Psoas muscle (tissue), 7 donors: ENCODE measurements at regions not wholly inside any gene's neighbourhood (a gene's known extent, or its start where the extent isn't known, plus 50 kb on each side); places are given as distances from the start of the nearest gene placed in this dataset.

Experiments used
- ATAC-seq, 4 donors: fragments of 200-7000 bp; cut with Tn5 transposase; one replicate each; pipeline ENCODE4 v1.9.1; 2020; ENCODE audit warnings: moderate library complexity in 3 of 4, mild to moderate bottlenecking in 2 of 4
- DNase-seq, 2 donors: peaks; one replicate each; pipeline ENCODE4 v3.0.0-alpha.2; 2020
- H3K27ac ChIP-seq: fragments of 200-600 bp; one replicate; pipeline ENCODE4 v1.8.0; 2022
- H3K27me3 ChIP-seq, 3 donors: fragments of 200-600 bp in 1 of 3; one replicate each; pipeline versions ENCODE4 v1.6.1 to v1.8.0; 2013 to 2022; ENCODE audit warnings: low read length in 2 of 3, mild to moderate bottlenecking in 2 of 3, moderate library complexity in 1 of 3; ENCODE audit not compliant: insufficient read depth in 3 of 3
- H3K36me3 ChIP-seq, 2 donors: fragments of 200-600 bp in 1 of 2; one replicate each; pipeline versions ENCODE4 v1.6.1 to v1.8.0; 2013 to 2022; ENCODE audit warnings: low read depth in 1 of 2, mild to moderate bottlenecking in 1 of 2, moderate library complexity in 1 of 2; ENCODE audit not compliant: insufficient read depth in 1 of 2
- H3K4me1 ChIP-seq: fragments of 200-600 bp; one replicate; pipeline ENCODE4 v1.8.0; 2022
- H3K4me3 ChIP-seq: fragments of 200-600 bp; one replicate; pipeline ENCODE4 v1.8.0; 2022; ENCODE audit warnings: mild to moderate bottlenecking
- H3K9me3 ChIP-seq: fragments of 200-600 bp; one replicate; pipeline ENCODE4 v1.8.0; 2022
- WGBS, 3 donors: extraction: QIAGEN DNeasy Blood & Tissue Kit; methylation state at CpG; one replicate each; pipeline versions ENCODE4 v1.1.6 to v1.1.7; 2013; 5-methylcytosine and 5-hydroxymethylcytosine counted together
- intact Hi-C, 2 donors: fragments of 100-400 bp; cut with DNase I; formaldehyde crosslinking; loops; one replicate each; pipeline versions ENCODE4 v1.11.0 to v1.14.2; 2022
- TF ChIP-seq, protein P1 (sequence below): fragments of 200-600 bp; IDR thresholded peaks from one replicate; pipeline ENCODE4 v1.8.0; 2022; ENCODE audit warnings: antibody characterized with exemption
- donor health status: healthy with polysubstance abuse.
- donor health status: DM: no; HTN: no; CAD: no; lungs with moderate emphysema.
- donor health status: Bipolar disorder and iron deficiency.
- donor health status: healthy.
- donor health status: DM: yes; HTN: yes; CAD: no.
- donor health status: DM: no; HTN: no; CAD: no.
- donor health status: DM: yes; HTN: yes; CAD: no.

DNA sequence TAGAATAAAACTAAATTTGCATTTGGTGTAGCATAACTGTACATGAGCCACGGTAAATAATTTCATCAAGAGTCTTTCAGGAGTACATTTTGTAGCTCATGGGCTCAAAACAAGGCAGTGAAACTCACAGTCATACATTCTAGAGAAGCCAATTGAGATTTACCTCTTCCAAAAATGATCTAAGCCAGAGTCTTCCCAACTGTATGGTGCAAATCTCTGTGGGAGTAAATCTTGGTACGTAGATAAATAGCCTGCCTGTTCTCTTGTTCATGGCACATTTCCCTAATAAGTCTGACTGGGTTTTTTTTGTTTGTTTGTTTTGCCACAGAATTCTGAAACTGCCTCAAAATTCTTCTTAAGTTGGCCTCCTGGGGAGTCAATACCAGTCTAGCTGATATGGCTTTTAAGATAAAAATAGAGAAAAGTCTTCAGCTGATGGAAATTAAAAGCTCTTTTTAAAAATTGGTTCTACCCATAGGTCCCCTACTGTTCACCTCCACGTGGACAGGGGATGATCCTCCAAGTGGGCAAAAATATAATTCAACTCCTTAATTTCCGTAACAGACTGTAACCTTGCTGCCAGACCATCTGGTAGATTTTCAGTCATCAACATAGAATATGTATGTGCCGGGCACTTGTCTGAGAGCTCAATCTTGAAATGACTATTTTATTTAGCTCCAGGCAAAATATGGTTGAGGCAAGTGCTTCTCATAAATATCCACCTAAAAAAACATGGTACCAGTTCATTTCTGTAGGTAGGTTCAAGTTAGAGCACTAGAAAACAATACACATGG is 365.4 kb downstream of the PDHA2 start:
- Histone ChIP-seq H3K27ac (no peak overlapping the region), H3K9me3 (no peaks in the 10 kb centered on the region), H3K27me3 (no peaks in the 10 kb centered on the region), H3K4me1 (no peaks in the 10 kb centered on the region), H3K4me3 (no peak overlapping the region), H3K36me3 (no peaks in the 10 kb centered on the region)
- 45 to 56% (median 51%) methylated on average over 5 of the region's 5 CpGs for WGBS, 3 donors
- no peak for DNase-seq
- TF ChIP-seq, protein P1, sequence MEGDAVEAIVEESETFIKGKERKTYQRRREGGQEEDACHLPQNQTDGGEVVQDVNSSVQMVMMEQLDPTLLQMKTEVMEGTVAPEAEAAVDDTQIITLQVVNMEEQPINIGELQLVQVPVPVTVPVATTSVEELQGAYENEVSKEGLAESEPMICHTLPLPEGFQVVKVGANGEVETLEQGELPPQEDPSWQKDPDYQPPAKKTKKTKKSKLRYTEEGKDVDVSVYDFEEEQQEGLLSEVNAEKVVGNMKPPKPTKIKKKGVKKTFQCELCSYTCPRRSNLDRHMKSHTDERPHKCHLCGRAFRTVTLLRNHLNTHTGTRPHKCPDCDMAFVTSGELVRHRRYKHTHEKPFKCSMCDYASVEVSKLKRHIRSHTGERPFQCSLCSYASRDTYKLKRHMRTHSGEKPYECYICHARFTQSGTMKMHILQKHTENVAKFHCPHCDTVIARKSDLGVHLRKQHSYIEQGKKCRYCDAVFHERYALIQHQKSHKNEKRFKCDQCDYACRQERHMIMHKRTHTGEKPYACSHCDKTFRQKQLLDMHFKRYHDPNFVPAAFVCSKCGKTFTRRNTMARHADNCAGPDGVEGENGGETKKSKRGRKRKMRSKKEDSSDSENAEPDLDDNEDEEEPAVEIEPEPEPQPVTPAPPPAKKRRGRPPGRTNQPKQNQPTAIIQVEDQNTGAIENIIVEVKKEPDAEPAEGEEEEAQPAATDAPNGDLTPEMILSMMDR: no peak
- intact Hi-C loops: no loop called here
- no peak for ATAC-seq

DNA sequence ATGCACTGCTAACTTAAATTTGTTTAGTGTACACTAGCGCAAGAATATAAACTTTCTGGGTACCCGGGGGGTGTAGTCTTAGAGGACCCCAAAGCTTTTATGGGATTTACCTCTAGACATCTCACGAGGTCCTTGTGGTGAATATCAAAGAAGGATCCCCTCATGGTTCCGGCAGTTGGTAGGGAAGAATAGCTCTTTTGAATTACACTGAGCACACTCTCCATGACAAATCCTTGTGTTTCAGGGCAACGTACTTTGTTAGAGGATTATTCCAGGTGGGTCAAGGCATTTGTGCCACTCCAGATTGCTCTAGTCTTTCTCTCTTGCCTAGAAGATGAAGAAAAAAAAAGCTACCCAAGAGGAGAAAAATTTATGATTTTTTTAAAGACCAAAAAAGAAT is 387.6 kb downstream of the PDHA2 start:
- Histone ChIP-seq H3K27me3 (no peaks in the 10 kb centered on the region), H3K4me3 (no peak overlapping the region), H3K36me3 (no peaks in the 10 kb centered on the region), H3K27ac (no peak overlapping the region), H3K9me3 (no peaks in the 10 kb centered on the region), H3K4me1 (no peaks in the 10 kb centered on the region)
- DNase-seq (no peak), ATAC-seq (no peak)
- TF ChIP-seq, protein P1: no peak
- intact Hi-C loops: no loop called here
- WGBS, 3 donors: 80 to 84% (median 81%) methylated on average over 5 of the region's 5 CpGs

DNA sequence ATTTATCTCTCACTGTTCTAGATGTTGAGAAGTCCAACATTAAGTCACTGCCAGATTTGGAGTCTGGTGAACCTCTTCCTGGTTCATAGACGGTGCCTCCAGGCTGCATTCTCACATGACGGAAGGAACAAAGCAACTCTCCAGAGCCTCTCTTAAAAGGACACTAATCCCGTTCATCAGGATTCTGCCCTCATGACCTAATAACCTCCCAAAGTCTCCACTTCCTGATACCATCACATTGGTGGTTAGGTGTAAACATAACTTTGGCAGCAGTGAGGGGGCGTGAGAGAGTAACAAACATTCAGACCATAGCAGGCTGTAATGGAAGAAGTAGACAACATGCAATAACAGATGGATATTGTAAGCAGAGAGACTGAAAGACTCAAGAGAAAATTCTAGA is 388.6 kb downstream of the PDHA2 start:
- TF ChIP-seq, protein P1: no peak
- Histone ChIP-seq H3K4me1 (no peaks in the 10 kb centered on the region), H3K4me3 (no peak overlapping the region), H3K27ac (no peak overlapping the region), H3K27me3 (no peaks in the 10 kb centered on the region), H3K9me3 (no peaks in the 10 kb centered on the region), H3K36me3 (no peaks in the 10 kb centered on the region)
- WGBS, 3 donors: 69 to 72% (median 70%) methylated on average over 4 of the region's 4 CpGs
- ATAC-seq: no peak
- DNase-seq: no peak
- intact Hi-C loops: no loop called here

DNA sequence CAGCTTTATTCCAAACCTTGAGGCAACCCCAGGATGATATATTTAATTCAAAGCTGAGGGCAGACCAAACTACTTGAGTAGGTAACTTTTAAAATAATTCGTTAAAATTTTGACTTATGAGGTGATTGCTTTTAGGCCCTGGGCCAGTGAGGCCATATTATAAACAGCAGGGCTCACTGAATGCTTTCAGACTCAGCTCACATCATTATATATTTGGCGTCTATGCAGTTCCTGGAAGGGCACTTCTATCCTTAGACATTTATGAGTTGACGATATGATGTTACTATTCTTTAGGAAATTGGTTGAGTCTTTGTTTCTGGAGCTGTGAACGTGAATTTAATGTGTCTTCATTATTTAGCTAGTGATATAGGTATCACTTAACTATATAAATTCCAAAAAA is 400.1 kb downstream of the PDHA2 start:
- ATAC-seq: no peak
- intact Hi-C loops: no loop called here
- no peaks in the 10 kb centered on the region for H3K4me1 ChIP-seq
- TF ChIP-seq, protein P1: no peak
- no peaks in the 10 kb centered on the region for H3K9me3 ChIP-seq
- 68 to 85% (median 83%) methylated on average over 4 of the region's 4 CpGs for WGBS, 3 donors
- no peak for DNase-seq
- H3K27me3 ChIP-seq: no peaks in the 10 kb centered on the region
- no peak overlapping the region for H3K4me3 ChIP-seq
- no peak overlapping the region for H3K27ac ChIP-seq
- H3K36me3 ChIP-seq: no peaks in the 10 kb centered on the region

DNA sequence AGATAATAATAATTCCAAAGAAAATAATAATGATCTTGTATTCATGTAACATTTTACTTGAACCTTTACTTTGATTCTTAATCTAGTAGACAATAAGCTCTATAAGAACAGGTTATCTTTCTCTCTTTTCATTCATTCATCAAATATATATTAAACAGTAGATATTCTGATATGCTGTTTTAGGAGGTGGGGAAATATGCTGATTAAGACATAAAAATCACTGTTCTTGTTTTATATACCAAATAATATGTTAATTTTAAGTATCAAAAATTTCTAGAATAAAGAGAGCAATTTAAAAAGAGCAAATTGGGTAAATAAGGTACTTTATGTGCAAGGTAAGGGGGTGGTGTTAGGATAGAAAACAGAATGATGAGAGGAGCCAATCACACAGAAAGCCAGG is 401.9 kb downstream of the PDHA2 start:
- TF ChIP-seq, protein P1: no peak
- Histone ChIP-seq H3K9me3 (no peaks in the 10 kb centered on the region), H3K36me3 (no peaks in the 10 kb centered on the region), H3K27ac (no peak overlapping the region), H3K4me3 (no peak overlapping the region), H3K27me3 (no peaks in the 10 kb centered on the region), H3K4me1 (no peaks in the 10 kb centered on the region)
- ATAC-seq (no peak), DNase-seq (no peak)
- intact Hi-C loops: no loop called here
